VCaP (cell line): ENCODE measurements at regions not wholly inside any gene's neighbourhood (a gene's known extent, or its start where the extent isn't known, plus 50 kb on each side); places are given as distances from the start of the nearest gene placed in this dataset.

Source experiments
- H3K27ac ChIP-seq: fragments of 450-650 bp; 2 replicates; pipeline ENCODE4 v1.5.1; 2017
- CTCF ChIP-seq: fragments of 450-650 bp; conservative IDR thresholded peaks from 2 replicates; pipeline ENCODE4 v1.5.1; 2017; ENCODE audit warnings: mild to moderate bottlenecking, moderate library complexity

GRCh38 chr1:22196041-22196440 lies 53.1 kb upstream of the WNT4 start:
- H3K27ac ChIP-seq = no peak overlapping the region
- no peak for TF ChIP-seq CTCF

GRCh38 chr1:22196641-22197040 lies 53.7 kb upstream of the WNT4 start:
- no peak for TF ChIP-seq CTCF

GRCh38 chr1:22197644-22198043 lies 54.7 kb upstream of the WNT4 start:
- no peak for TF ChIP-seq CTCF
- no peak overlapping the region for H3K27ac ChIP-seq

More at GRCh38 chr1:22196641-22197040, 53.7 kb upstream of the WNT4 start:
- no peak overlapping the region for H3K27ac ChIP-seq

- TF ChIP-seq CTCF = no peak
- no peak overlapping the region for H3K27ac ChIP-seq
Measured at GRCh38 chr1:22201023-22201422, 58.1 kb upstream of the WNT4 start.

GRCh38 chr1:22203335-22203734 lies 60.4 kb upstream of the WNT4 start:
- H3K27ac ChIP-seq = no peak overlapping the region
- TF ChIP-seq CTCF = no peak

- TF ChIP-seq CTCF = no peak
- H3K27ac ChIP-seq = peak overlapping the region; percentile 14; the same call in 1 of the 2 replicates
Measured at GRCh38 chr1:22204057-22204840, 61.4 kb upstream of the WNT4 start.

- peak overlapping the region; percentile 14; the same call in 1 of the 2 replicates for H3K27ac ChIP-seq
- TF ChIP-seq CTCF = no peak
Measured at GRCh38 chr1:22204989-22205913, 62.4 kb upstream of the WNT4 start.
